Chondrocyte (in vitro differentiated cells): ENCODE measurements at regions not wholly inside any gene's neighbourhood (a gene's known extent, or its start where the extent isn't known, plus 50 kb on each side); places are given as distances from the start of the nearest gene placed in this dataset.

Source experiments
- DNase-seq: peaks from one replicate; pipeline ENCODE4 v3.0.0; 2021; ENCODE audit warnings: mixed read lengths, low spot score
- H3K27ac Mint-ChIP-seq: one replicate; pipeline ENCODE4 v1.8.0; 2021; ENCODE audit warnings: mild to moderate bottlenecking, moderate library complexity, mixed read lengths; ENCODE audit not compliant: unreplicated experiment
- H3K27me3 Mint-ChIP-seq: 2 replicates; pipeline ENCODE4 v1.8.0; 2021; ENCODE audit warnings: low read depth, mixed read lengths
- H3K36me3 Mint-ChIP-seq: 2 replicates; pipeline ENCODE4 v1.8.0; 2021; ENCODE audit warnings: low read depth, mixed read lengths
- H3K4me1 Mint-ChIP-seq: 2 replicates; pipeline ENCODE4 v1.8.0; 2021; ENCODE audit warnings: low read depth, mild to moderate bottlenecking, mixed read lengths
- H3K4me3 Mint-ChIP-seq: one replicate; pipeline ENCODE4 v1.8.0; 2021; ENCODE audit warnings: mild to moderate bottlenecking, moderate library complexity, mixed read lengths; ENCODE audit not compliant: unreplicated experiment
- H3K9me3 Mint-ChIP-seq: 2 replicates; pipeline ENCODE4 v1.8.0; 2021; ENCODE audit warnings: low read depth, mixed read lengths
- CTCF ChIP-seq: fragments of 200-600 bp; sonication (generic); IDR thresholded peaks from 2 replicates; pipeline ENCODE4 v1.5.0; 2021; ENCODE audit warnings: antibody characterized with exemption, mild to moderate bottlenecking, moderate library complexity

GRCh38 chrX:22748093-22748999, 251.4 kb upstream of the DDX53 start:
- no peak for DNase-seq
- H3K36me3 Mint-ChIP-seq: no peaks in the 10 kb centered on the region
- H3K4me3 Mint-ChIP-seq: no peak overlapping the region
- H3K9me3 Mint-ChIP-seq: no peaks in the 10 kb centered on the region
- TF ChIP-seq CTCF: peak; percentile 92
- H3K4me1 Mint-ChIP-seq: peaks cover 3% of the 10 kb centered on the region
- H3K27ac Mint-ChIP-seq: no peak overlapping the region
- no peaks in the 10 kb centered on the region for H3K27me3 Mint-ChIP-seq

GRCh38 chrX:22758807-22759481, 240.8 kb upstream of the DDX53 start:
- Mint-ChIP-seq H3K27ac (no peak overlapping the region), H3K9me3 (peaks cover 3% of the 10 kb centered on the region), H3K27me3 (no peaks in the 10 kb centered on the region), H3K4me3 (no peak overlapping the region), H3K4me1 (no peaks in the 10 kb centered on the region), H3K36me3 (no peaks in the 10 kb centered on the region)
- TF ChIP-seq CTCF: no peak
- no peak for DNase-seq

- Mint-ChIP-seq H3K27me3 (peaks cover under 1% of the 10 kb centered on the region), H3K9me3 (peaks cover 3% of the 10 kb centered on the region), H3K27ac (no peak overlapping the region), H3K4me3 (no peak overlapping the region), H3K4me1 (no peaks in the 10 kb centered on the region), H3K36me3 (no peaks in the 10 kb centered on the region)
- DNase-seq: no peak
- peak; percentile 28 for TF ChIP-seq CTCF
Observed at GRCh38 chrX:22760513-22761057, 239.2 kb upstream of the DDX53 start.

- Mint-ChIP-seq H3K9me3 (peaks cover 27% of the 10 kb centered on the region), H3K27me3 (peaks cover 2% of the 10 kb centered on the region), H3K36me3 (peaks cover 8% of the 10 kb centered on the region), H3K4me1 (no peaks in the 10 kb centered on the region), H3K4me3 (no peak overlapping the region), H3K27ac (no peak overlapping the region)
- no peak for TF ChIP-seq CTCF
- no peak for DNase-seq
Observed at GRCh38 chrX:22788221-22788620, 211.5 kb upstream of the DDX53 start.

GRCh38 chrX:22795671-22796070, 204.1 kb upstream of the DDX53 start:
- Mint-ChIP-seq H3K27ac (no peak overlapping the region), H3K4me1 (peaks cover 10% of the 10 kb centered on the region), H3K36me3 (peaks cover 3% of the 10 kb centered on the region), H3K9me3 (peaks cover 9% of the 10 kb centered on the region), H3K27me3 (peaks cover 2% of the 10 kb centered on the region), H3K4me3 (no peak overlapping the region)
- no peak for DNase-seq
- TF ChIP-seq CTCF: no peak
